ENCODE measurements at regions not wholly inside any gene's neighbourhood (a gene's known extent, or its start where the extent isn't known, plus 50 kb on each side); places are given as distances from the start of the nearest gene placed in this dataset.

GRCh38 chrX:137424679-137425078 lies 141.2 kb upstream of the ZIC3 start:
- dilution Hi-C loops (cut with MboI; ENCODE audit: extremely low pct_ligation_motif_present, low sequenced_read_pairs): no loop called here
- H3K9me3 ChIP-seq (ENCODE audit: control insufficient read depth, low read depth, low read length): no peaks in the 10 kb centered on the region
- H3K27ac ChIP-seq (ENCODE audit: control insufficient read depth, insufficient read depth, low read length): no peak overlapping the region
- no peaks in the 10 kb centered on the region for H3K36me3 ChIP-seq (ENCODE audit: control insufficient read depth in 2 of 2, extremely low read depth in 1 of 2, insufficient read depth in 2 of 2, low read length in 2 of 2)
- no peak overlapping the region for H3K9ac ChIP-seq (ENCODE audit: control insufficient read depth, extremely low read depth, insufficient read depth, low read length)
- DNase-seq (ENCODE audit: low read depth, low spot score): no peak
- no peaks in the 10 kb centered on the region for H4K20me1 ChIP-seq (ENCODE audit: control insufficient read depth, extremely low read depth, insufficient read depth, low read length)
- no peaks in the 10 kb centered on the region for H3K9me1 ChIP-seq (ENCODE audit: control insufficient read depth, extremely low read depth, insufficient read depth, low read length)
- no peak overlapping the region for H2AFZ ChIP-seq (ENCODE audit: control insufficient read depth, low read length)
- H3K4me1 ChIP-seq (ENCODE audit: control insufficient read depth, extremely low read depth, insufficient read depth, low read length): no peaks in the 10 kb centered on the region
- no peak overlapping the region for H3K4me3 ChIP-seq (ENCODE audit: control insufficient read depth in 2 of 3, extremely low read depth in 1 of 3, insufficient read depth in 2 of 3, low read depth in 1 of 3, low read length in 3 of 3)
- no peak overlapping the region for H3K4me2 ChIP-seq (ENCODE audit: control insufficient read depth, extremely low read depth, insufficient read depth, low read depth, low read length)
- TF ChIP-seq EZH2 (IDR thresholded peaks at IDR 0.05; ENCODE audit: low read length) (no peak), CTCF (optimal IDR thresholded peaks at IDR 0.05 in 1 of 3, IDR thresholded peaks at IDR 0.05 in 1 of 3, conservative IDR thresholded peaks at IDR 0.05 in 1 of 3; ENCODE audit: extremely low read depth in 1 of 3, insufficient read depth in 2 of 3, low read length in 3 of 3) (no peak)
- H3K27me3 ChIP-seq (ENCODE audit: control insufficient read depth, extremely low read depth, insufficient read depth, low read length): peaks cover 40% of the 10 kb centered on the region
- no peak for FAIRE-seq
- H3K79me2 ChIP-seq (ENCODE audit: control insufficient read depth, insufficient read depth, low read length): no peaks in the 10 kb centered on the region

- DNase-seq (ENCODE audit: low read depth, low spot score): no peak
- no peaks in the 10 kb centered on the region for H3K4me1 ChIP-seq (ENCODE audit: control insufficient read depth, extremely low read depth, insufficient read depth, low read length)
- H3K36me3 ChIP-seq (ENCODE audit: control insufficient read depth in 2 of 2, extremely low read depth in 1 of 2, insufficient read depth in 2 of 2, low read length in 2 of 2): no peaks in the 10 kb centered on the region
- H3K4me3 ChIP-seq (ENCODE audit: control insufficient read depth in 2 of 3, extremely low read depth in 1 of 3, insufficient read depth in 2 of 3, low read depth in 1 of 3, low read length in 3 of 3): no peak overlapping the region
- peaks cover 27% of the 10 kb centered on the region for H3K27me3 ChIP-seq (ENCODE audit: control insufficient read depth, extremely low read depth, insufficient read depth, low read length)
- H3K9me1 ChIP-seq (ENCODE audit: control insufficient read depth, extremely low read depth, insufficient read depth, low read length): no peaks in the 10 kb centered on the region
- H4K20me1 ChIP-seq (ENCODE audit: control insufficient read depth, extremely low read depth, insufficient read depth, low read length): no peaks in the 10 kb centered on the region
- H3K79me2 ChIP-seq (ENCODE audit: control insufficient read depth, insufficient read depth, low read length): no peaks in the 10 kb centered on the region
- H3K4me2 ChIP-seq (ENCODE audit: control insufficient read depth, extremely low read depth, insufficient read depth, low read depth, low read length): no peak overlapping the region
- no peak overlapping the region for H3K27ac ChIP-seq (ENCODE audit: control insufficient read depth, insufficient read depth, low read length)
- no peak for TF ChIP-seq EZH2 (IDR thresholded peaks at IDR 0.05; ENCODE audit: low read length)
- no peak for TF ChIP-seq CTCF (optimal IDR thresholded peaks at IDR 0.05 in 1 of 3, IDR thresholded peaks at IDR 0.05 in 1 of 3, conservative IDR thresholded peaks at IDR 0.05 in 1 of 3; ENCODE audit: extremely low read depth in 1 of 3, insufficient read depth in 2 of 3, low read length in 3 of 3)
- no peaks in the 10 kb centered on the region for H3K9me3 ChIP-seq (ENCODE audit: control insufficient read depth, low read depth, low read length)
- H3K9ac ChIP-seq (ENCODE audit: control insufficient read depth, extremely low read depth, insufficient read depth, low read length): no peak overlapping the region
- no peak overlapping the region for H2AFZ ChIP-seq (ENCODE audit: control insufficient read depth, low read length)
- FAIRE-seq: no peak
- dilution Hi-C loops (cut with MboI; ENCODE audit: extremely low pct_ligation_motif_present, low sequenced_read_pairs): no loop called here
These were observed 142.7 kb upstream of the ZIC3 start for GRCh38 chrX:137423241-137423640.

Measured in keratinocyte (primary cell).